ENCODE measurements at regions not wholly inside any gene's neighbourhood (a gene's known extent, or its start where the extent isn't known, plus 50 kb on each side); places are given as distances from the start of the nearest gene placed in this dataset.

DNA sequence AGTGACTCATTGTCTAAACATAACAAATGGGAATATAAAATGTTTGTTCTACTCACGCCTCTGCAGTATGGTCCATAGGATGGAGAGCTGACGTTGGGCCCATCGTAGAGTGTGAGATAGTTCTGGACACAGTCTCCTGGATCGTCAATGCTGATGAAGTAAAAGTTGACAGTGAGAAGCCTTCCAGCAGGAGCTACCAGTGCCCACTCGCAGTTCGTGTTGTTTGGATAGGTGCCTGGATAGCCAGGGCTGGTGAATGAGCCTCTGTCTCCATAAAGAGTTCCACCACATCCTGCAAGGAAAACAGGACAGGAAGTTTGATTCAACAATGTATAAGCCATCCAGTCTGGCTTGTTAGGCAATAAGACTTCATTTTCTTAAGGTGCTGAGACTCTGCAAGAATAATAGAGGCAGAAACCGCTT lies 79.6 kb downstream of the OR13A1 start:
- ATAC-seq (no peak), DNase-seq (no peak)
- no peaks in the 10 kb centered on the region for H3K27me3 ChIP-seq
- H3K4me1 ChIP-seq, result peaks cover 0 to 3% of the 10 kb centered on the region in 2 donors
- TF ChIP-seq POLR2A (IDR thresholded peaks at IDR 0.05), result no peak
- TF ChIP-seq, protein P1, sequence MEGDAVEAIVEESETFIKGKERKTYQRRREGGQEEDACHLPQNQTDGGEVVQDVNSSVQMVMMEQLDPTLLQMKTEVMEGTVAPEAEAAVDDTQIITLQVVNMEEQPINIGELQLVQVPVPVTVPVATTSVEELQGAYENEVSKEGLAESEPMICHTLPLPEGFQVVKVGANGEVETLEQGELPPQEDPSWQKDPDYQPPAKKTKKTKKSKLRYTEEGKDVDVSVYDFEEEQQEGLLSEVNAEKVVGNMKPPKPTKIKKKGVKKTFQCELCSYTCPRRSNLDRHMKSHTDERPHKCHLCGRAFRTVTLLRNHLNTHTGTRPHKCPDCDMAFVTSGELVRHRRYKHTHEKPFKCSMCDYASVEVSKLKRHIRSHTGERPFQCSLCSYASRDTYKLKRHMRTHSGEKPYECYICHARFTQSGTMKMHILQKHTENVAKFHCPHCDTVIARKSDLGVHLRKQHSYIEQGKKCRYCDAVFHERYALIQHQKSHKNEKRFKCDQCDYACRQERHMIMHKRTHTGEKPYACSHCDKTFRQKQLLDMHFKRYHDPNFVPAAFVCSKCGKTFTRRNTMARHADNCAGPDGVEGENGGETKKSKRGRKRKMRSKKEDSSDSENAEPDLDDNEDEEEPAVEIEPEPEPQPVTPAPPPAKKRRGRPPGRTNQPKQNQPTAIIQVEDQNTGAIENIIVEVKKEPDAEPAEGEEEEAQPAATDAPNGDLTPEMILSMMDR (IDR thresholded peaks at IDR 0.05 in 4 of 5, conservative IDR thresholded peaks at IDR 0.05 in 1 of 5), result no peak
- H3K4me3 ChIP-seq, result no peak overlapping the region
- no peak overlapping the region for H3K27ac ChIP-seq
- no peaks in the 10 kb centered on the region for H3K9me3 ChIP-seq
- in situ Hi-C loops (cut with MboI; ENCODE audit: low sequenced_read_pairs in 4 of 4) (no loop called here), intact Hi-C loops (cut with DNase I; ENCODE audit: low total_unique reads) (no loop called here)
- no peaks in the 10 kb centered on the region for H3K36me3 ChIP-seq

DNA sequence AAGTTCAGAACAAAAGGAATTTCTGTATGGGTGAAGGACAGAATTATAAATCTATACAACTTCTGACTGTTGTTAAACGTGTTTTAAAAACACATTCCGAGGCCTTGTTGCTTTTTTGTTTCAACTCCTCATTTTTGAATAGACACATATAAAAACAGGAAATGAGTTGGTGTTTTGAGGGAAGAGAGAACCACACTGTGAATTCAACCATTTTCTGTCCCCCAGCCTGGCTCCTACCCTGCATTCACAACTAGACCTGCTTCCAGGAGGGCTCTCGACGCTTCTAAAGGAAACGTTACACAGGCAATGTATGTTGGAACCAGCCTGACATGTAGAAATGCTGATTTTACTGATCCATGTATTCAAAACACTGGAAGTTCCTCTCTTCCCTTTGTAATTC lies 76.5 kb downstream of the OR13A1 start:
- Histone ChIP-seq H3K4me1 (peaks cover 0 to 3% of the 10 kb centered on the region in 2 donors), H3K36me3 (no peaks in the 10 kb centered on the region), H3K4me3 (no peak overlapping the region), H3K27me3 (no peaks in the 10 kb centered on the region), H3K27ac (no peak overlapping the region), H3K9me3 (no peaks in the 10 kb centered on the region)
- ATAC-seq, result no peak
- no peak for TF ChIP-seq POLR2A (IDR thresholded peaks at IDR 0.05)
- TF ChIP-seq, protein P1 (IDR thresholded peaks at IDR 0.05 in 4 of 5, conservative IDR thresholded peaks at IDR 0.05 in 1 of 5), result no peak
- no peak for DNase-seq
- intact Hi-C loops (cut with DNase I; ENCODE audit: low total_unique reads) (no loop called here), in situ Hi-C loops (cut with MboI; ENCODE audit: low sequenced_read_pairs in 4 of 4) (no loop called here)

DNA sequence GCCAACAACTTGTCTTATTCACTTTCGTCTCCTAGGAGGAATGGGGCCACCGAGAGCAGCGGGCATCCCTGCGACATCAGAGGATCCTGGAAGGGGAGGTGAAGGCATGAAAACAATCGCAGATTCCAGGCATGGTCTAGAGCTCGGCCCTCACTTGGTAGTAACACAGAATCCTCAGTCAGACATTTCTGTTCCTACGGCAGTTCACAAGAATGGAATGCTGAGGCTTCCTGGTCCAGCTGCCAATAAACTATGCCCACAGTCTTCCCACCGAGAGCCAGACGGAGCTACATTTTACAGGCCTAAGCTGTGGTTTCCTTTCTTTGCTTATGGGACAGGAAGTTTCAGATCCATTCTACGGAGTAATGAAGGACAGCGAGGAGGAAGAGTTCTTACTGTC lies 75.8 kb downstream of the OR13A1 start:
- intact Hi-C loops (cut with DNase I; ENCODE audit: low total_unique reads), result no loop called here
- DNase-seq, result no peak
- peaks cover 0 to 3% of the 10 kb centered on the region in 2 donors for H3K4me1 ChIP-seq
- H3K4me3 ChIP-seq, result no peak overlapping the region
- no peaks in the 10 kb centered on the region for H3K36me3 ChIP-seq
- no peak overlapping the region for H3K27ac ChIP-seq
- no peaks in the 10 kb centered on the region for H3K9me3 ChIP-seq
- H3K27me3 ChIP-seq, result no peaks in the 10 kb centered on the region
- ATAC-seq, result no peak
- TF ChIP-seq, protein P1 (IDR thresholded peaks at IDR 0.05 in 4 of 5, conservative IDR thresholded peaks at IDR 0.05 in 1 of 5), result no peak
- TF ChIP-seq POLR2A (IDR thresholded peaks at IDR 0.05), result no peak
- in situ Hi-C loops (cut with MboI; ENCODE audit: low sequenced_read_pairs in 4 of 4), result no loop called here

DNA sequence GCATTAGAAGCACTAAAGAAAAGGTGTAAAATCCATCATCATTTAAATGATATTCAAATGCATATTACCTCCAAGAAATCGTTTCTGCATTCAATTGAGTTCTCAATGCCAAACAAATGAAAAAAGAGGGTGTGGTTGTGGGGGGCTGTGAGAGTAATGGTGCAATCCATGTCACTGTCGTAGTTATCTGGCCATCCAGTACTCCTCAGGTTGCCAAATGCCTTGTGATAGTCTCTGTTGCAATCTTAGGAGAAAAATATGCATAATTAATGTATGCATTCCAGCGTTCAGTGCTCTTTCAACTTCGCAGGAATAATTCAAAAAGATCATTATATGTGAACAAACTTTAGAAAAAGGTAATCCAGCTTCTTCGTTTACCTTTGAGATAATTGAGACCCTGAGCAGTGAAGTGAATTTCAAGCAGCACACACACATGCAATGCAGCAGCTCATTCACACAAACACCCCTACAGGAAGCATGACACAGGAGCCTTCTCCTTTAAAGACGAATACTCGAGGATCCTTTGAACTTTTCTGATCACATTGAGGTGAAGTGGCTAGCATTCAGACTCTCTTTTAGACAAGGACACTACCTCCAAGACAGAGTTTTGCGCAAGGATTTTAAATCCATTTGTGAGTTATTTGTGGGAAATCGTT lies 73.4 kb downstream of the OR13A1 start:
- in situ Hi-C loops (cut with MboI; ENCODE audit: low sequenced_read_pairs in 4 of 4), result no loop called here
- DNase-seq (no peak), ATAC-seq (no peak)
- TF ChIP-seq, protein P1 (IDR thresholded peaks at IDR 0.05 in 4 of 5, conservative IDR thresholded peaks at IDR 0.05 in 1 of 5), result no peak
- no peak for TF ChIP-seq POLR2A (IDR thresholded peaks at IDR 0.05)
- Histone ChIP-seq H3K36me3 (no peaks in the 10 kb centered on the region), H3K27me3 (no peaks in the 10 kb centered on the region), H3K4me1 (no peaks in the 10 kb centered on the region), H3K27ac (no peak overlapping the region), H3K4me3 (no peak overlapping the region), H3K9me3 (no peaks in the 10 kb centered on the region)
- intact Hi-C loops (cut with DNase I; ENCODE audit: low total_unique reads), result no loop called here

DNA sequence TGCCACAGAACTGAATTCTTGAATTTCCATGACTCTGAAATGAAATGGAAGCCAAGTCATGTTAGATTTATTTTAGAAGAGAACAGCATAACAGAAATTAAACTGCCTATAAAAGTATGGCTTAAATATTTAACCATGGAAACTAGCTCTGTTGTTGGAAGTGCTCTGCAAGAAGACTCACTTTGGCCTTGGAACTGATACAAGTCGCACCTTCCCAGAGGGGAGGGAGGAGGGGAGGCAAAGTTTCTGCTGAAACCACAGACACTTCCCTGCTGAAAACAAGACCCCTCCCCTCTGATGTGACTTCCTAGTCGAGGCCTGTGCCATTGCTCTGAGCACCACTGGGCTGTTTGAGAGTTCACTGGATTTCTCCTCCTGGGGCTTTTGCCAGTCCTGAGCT lies 72.1 kb downstream of the OR13A1 start:
- Histone ChIP-seq H3K4me3 (no peak overlapping the region), H3K9me3 (no peaks in the 10 kb centered on the region), H3K27me3 (no peaks in the 10 kb centered on the region), H3K36me3 (no peaks in the 10 kb centered on the region), H3K4me1 (no peaks in the 10 kb centered on the region), H3K27ac (no peak overlapping the region)
- intact Hi-C loops (cut with DNase I; ENCODE audit: low total_unique reads), result no loop called here
- in situ Hi-C loops (cut with MboI; ENCODE audit: low sequenced_read_pairs in 4 of 4), result no loop called here
- no peak for DNase-seq
- TF ChIP-seq, protein P1 (IDR thresholded peaks at IDR 0.05 in 4 of 5, conservative IDR thresholded peaks at IDR 0.05 in 1 of 5), result no peak
- no peak for TF ChIP-seq POLR2A (IDR thresholded peaks at IDR 0.05)
- ATAC-seq, result no peak
